DMS114 treated with DMSO at 0.1 percent for 48 hours (cell line): ENCODE measurements at regions not wholly inside any gene's neighbourhood (a gene's known extent, or its start where the extent isn't known, plus 50 kb on each side); places are given as distances from the start of the nearest gene placed in this dataset.

ENCODE experiments used
- DNase-seq: peaks from one replicate; lab custom pipeline; 2025; ENCODE audit not compliant: unreplicated experiment; lab: John Stamatoyannopoulos, UW

GRCh38 chr12:98182821-98183220, 332.6 kb upstream of the TMPO start:
- no peak for DNase-seq

- no peak for DNase-seq
Measured at GRCh38 chr12:98185606-98186005, 329.8 kb upstream of the TMPO start.

GRCh38 chr12:98188650-98189077, 326.7 kb upstream of the TMPO start:
- DNase-seq: no peak

- DNase-seq: no peak
Measured at GRCh38 chr12:98194591-98194990, 320.8 kb upstream of the TMPO start.

GRCh38 chr12:98198261-98198982, 317.0 kb upstream of the TMPO start:
- DNase-seq: no peak

- DNase-seq: no peak
Measured at GRCh38 chr12:98208816-98209215, 306.6 kb upstream of the TMPO start.

GRCh38 chr12:98211909-98212695, 303.3 kb upstream of the TMPO start:
- DNase-seq: no peak

GRCh38 chr12:98213556-98213955, 301.8 kb upstream of the TMPO start:
- DNase-seq: no peak

GRCh38 chr12:98217257-98217656, 298.1 kb upstream of the TMPO start:
- no peak for DNase-seq

GRCh38 chr12:98220636-98221035, 294.8 kb upstream of the TMPO start:
- no peak for DNase-seq

- DNase-seq: no peak
Measured at GRCh38 chr12:98221243-98221808, 294.1 kb upstream of the TMPO start.

GRCh38 chr12:98222135-98222534, 293.3 kb upstream of the TMPO start:
- no peak for DNase-seq

GRCh38 chr12:98224584-98225221, 290.7 kb upstream of the TMPO start:
- DNase-seq: no peak

GRCh38 chr12:98227162-98227561, 288.2 kb upstream of the TMPO start:
- no peak for DNase-seq

- DNase-seq: no peak
Measured at GRCh38 chr12:98228683-98229539, 286.5 kb upstream of the TMPO start.

GRCh38 chr12:98229540-98229924, 285.9 kb upstream of the TMPO start:
- no peak for DNase-seq

- no peak for DNase-seq
Measured at GRCh38 chr12:98232753-98233390, 282.5 kb upstream of the TMPO start.

GRCh38 chr12:98235301-98235700, 280.1 kb upstream of the TMPO start:
- no peak for DNase-seq

- DNase-seq: no peak
Measured at GRCh38 chr12:98238515-98239130, 276.8 kb upstream of the TMPO start.

- no peak for DNase-seq
Measured at GRCh38 chr12:98243190-98243589, 272.2 kb upstream of the TMPO start.
